NCI-H2107 treated with DMSO at 0.1 percent for 48 hours (cell line): ENCODE measurements at regions not wholly inside any gene's neighbourhood (a gene's known extent, or its start where the extent isn't known, plus 50 kb on each side); places are given as distances from the start of the nearest gene placed in this dataset.

ENCODE experiments used
- DNase-seq: peaks from one replicate; lab custom pipeline; 2025; ENCODE audit not compliant: unreplicated experiment; lab: John Stamatoyannopoulos, UW

GRCh38 chr4:159722918-159723317 is 620.0 kb downstream of the RAPGEF2 start:
- no peak for DNase-seq

- no peak for DNase-seq
Observed at GRCh38 chr4:159723341-159724048, 620.6 kb downstream of the RAPGEF2 start.

GRCh38 chr4:159725571-159725970 is 622.7 kb downstream of the RAPGEF2 start:
- DNase-seq: no peak

- no peak for DNase-seq
Observed at GRCh38 chr4:159735281-159736207, 632.7 kb downstream of the RAPGEF2 start.

GRCh38 chr4:159736411-159736810 is 633.5 kb downstream of the RAPGEF2 start:
- DNase-seq: no peak

- DNase-seq: no peak
Observed at GRCh38 chr4:159743971-159744370, 641.1 kb downstream of the RAPGEF2 start.

GRCh38 chr4:159747983-159748382 is 645.1 kb downstream of the RAPGEF2 start:
- no peak for DNase-seq

- DNase-seq: no peak
Observed at GRCh38 chr4:159748834-159749444, 646.1 kb downstream of the RAPGEF2 start.

- no peak for DNase-seq
Observed at GRCh38 chr4:159757499-159757898, 654.6 kb downstream of the RAPGEF2 start.

GRCh38 chr4:159758061-159758460 is 655.2 kb downstream of the RAPGEF2 start:
- no peak for DNase-seq

GRCh38 chr4:159762672-159763071 is 659.8 kb downstream of the RAPGEF2 start:
- no peak for DNase-seq

GRCh38 chr4:159764343-159764952 is 661.6 kb downstream of the RAPGEF2 start:
- DNase-seq: peak; percentile 1

GRCh38 chr4:159765382-159765781 is 662.5 kb downstream of the RAPGEF2 start:
- DNase-seq: no peak

- DNase-seq: no peak
Observed at GRCh38 chr4:159766241-159766640, 663.4 kb downstream of the RAPGEF2 start.

GRCh38 chr4:159767406-159767805 is 664.5 kb downstream of the RAPGEF2 start:
- no peak for DNase-seq

- DNase-seq: no peak
Observed at GRCh38 chr4:159768016-159768415, 665.1 kb downstream of the RAPGEF2 start.

- DNase-seq: no peak
Observed at GRCh38 chr4:159770401-159770800, 667.5 kb downstream of the RAPGEF2 start.

GRCh38 chr4:159770969-159771368 is 668.1 kb downstream of the RAPGEF2 start:
- DNase-seq: no peak

GRCh38 chr4:159776961-159777360 is 674.1 kb downstream of the RAPGEF2 start:
- DNase-seq: no peak

- DNase-seq: no peak
Observed at GRCh38 chr4:159777689-159778088, 674.8 kb downstream of the RAPGEF2 start.

GRCh38 chr4:159778298-159778697 is 675.4 kb downstream of the RAPGEF2 start:
- DNase-seq: no peak
